Lung (tissue), 11 donors: ENCODE measurements at regions not wholly inside any gene's neighbourhood (a gene's known extent, or its start where the extent isn't known, plus 50 kb on each side); places are given as distances from the start of the nearest gene placed in this dataset.
A peak's percentile ranks its signal among the peaks of the same experiment; 100 is the strongest.

Experiments
- ATAC-seq: fragments of 200-7000 bp; cut with Tn5 transposase; one replicate; pipeline ENCODE4 v1.9.1; 2020; ENCODE audit warnings: moderate number of reproducible peaks; ENCODE audit not compliant: insufficient read depth, low FRiP score
- DNase-seq, 3 donors: peaks; one replicate each; pipeline ENCODE4 v3.0.0-alpha.2; 2013 to 2017
- H3K27ac ChIP-seq, 2 donors: one replicate each; pipeline ENCODE4 v1.5.1; 2013; ENCODE audit warnings: mild to moderate bottlenecking in 2 of 2, moderate library complexity in 2 of 2, control low read depth in 1 of 2, inconsistent platforms in 1 of 2, low read depth in 1 of 2, low read length in 1 of 2
- H3K27me3 ChIP-seq, 3 donors: one replicate each; pipeline ENCODE4 v1.5.1; 2013; ENCODE audit warnings: low read length in 2 of 3; ENCODE audit not compliant: control insufficient read depth in 3 of 3, insufficient read depth in 3 of 3
- H3K36me3 ChIP-seq, 4 donors: one replicate each; pipeline ENCODE4 v1.5.1; 2013; ENCODE audit warnings: low read length in 4 of 4, mild to moderate bottlenecking in 1 of 4, moderate library complexity in 1 of 4; ENCODE audit not compliant: control insufficient read depth in 4 of 4, insufficient read depth in 4 of 4
- H3K4me1 ChIP-seq, 5 donors: one replicate each; pipeline ENCODE4 v1.5.1; 2013; ENCODE audit warnings: low read length in 5 of 5, mild to moderate bottlenecking in 2 of 5, moderate library complexity in 1 of 5; ENCODE audit not compliant: control insufficient read depth in 5 of 5, insufficient read depth in 5 of 5
- H3K4me3 ChIP-seq: one replicate; pipeline ENCODE4 v1.5.1; 2013; ENCODE audit warnings: mild to moderate bottlenecking, control low read depth, moderate library complexity
- H3K9ac ChIP-seq, 2 donors: one replicate each; pipeline ENCODE4 v1.5.1; 2013; ENCODE audit warnings: low read length in 2 of 2, control low read depth in 1 of 2; ENCODE audit not compliant: insufficient read depth in 1 of 2
- H3K9me3 ChIP-seq, 4 donors: one replicate each; pipeline ENCODE4 v1.5.1; 2013; ENCODE audit warnings: low read length in 3 of 4, mild to moderate bottlenecking in 1 of 4, moderate library complexity in 1 of 4; ENCODE audit not compliant: control insufficient read depth in 4 of 4, insufficient read depth in 3 of 4
- whole genome bisulfite sequencing, 2 donors: extraction: QIAGEN DNeasy Blood & Tissue Kit; methylation state at CpG; one replicate each; pipeline ENCODE4 v1.1.7; 2013; 5-methylcytosine and 5-hydroxymethylcytosine counted together
- TF ChIP-seq, protein P1 (sequence below): IDR thresholded peaks from 2 replicates; pipeline ENCODE4 v1.5.1; 2012; ENCODE audit warnings: mild to moderate bottlenecking; ENCODE audit errors: control extremely low read depth, extremely low read depth
- donor health status: control.
- donor health status: control.
- donor health status: Bipolar disorder and iron deficiency.
- donor health status: healthy.
- donor health status: DM: yes; HTN: yes; CAD: no.

DNA sequence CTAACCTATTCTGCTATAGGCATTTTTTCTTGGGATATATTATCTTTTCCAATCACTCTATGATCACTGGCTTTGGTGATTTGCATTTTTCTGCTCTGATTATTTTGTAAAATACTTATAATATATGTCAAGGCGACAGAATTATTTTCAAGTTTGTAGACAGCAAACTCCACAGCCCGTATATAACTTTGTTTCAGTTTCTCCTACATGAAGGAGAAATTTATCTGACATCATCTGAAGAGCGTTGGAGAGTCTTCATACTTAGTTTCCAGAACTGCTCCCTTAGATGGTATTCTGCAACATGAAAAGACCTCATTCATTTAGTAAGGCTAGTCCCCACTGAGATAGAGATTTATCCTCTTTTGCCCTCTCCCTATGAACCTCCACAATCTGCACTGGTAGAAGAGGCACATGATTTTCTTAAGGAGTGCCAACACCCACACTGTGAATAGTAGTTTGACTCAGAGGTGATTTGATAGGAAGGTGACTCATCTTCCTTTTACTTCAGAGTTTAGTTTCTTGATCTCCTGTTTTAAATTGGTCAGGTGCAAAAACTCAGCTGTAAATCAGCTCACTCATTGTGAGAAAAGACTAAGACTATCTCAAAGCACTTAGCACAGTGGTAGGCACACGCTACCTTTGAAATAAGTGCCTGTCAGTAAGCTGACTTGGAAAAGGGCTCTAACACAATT is 1848.6 kb upstream of the CELF4 start:
- Histone ChIP-seq H3K4me1 (no peaks in the 10 kb centered on the region), H3K9ac (no peak overlapping the region), H3K36me3 (no peaks in the 10 kb centered on the region), H3K27ac (no peak overlapping the region), H3K4me3 (no peak overlapping the region), H3K27me3 (no peaks in the 10 kb centered on the region), H3K9me3 (no peaks in the 10 kb centered on the region)
- WGBS, 2 donors = 83 to 94% methylated on average over 4 of the region's 4 CpGs
- ATAC-seq (no peak), DNase-seq (no peak)
- TF ChIP-seq, protein P1, sequence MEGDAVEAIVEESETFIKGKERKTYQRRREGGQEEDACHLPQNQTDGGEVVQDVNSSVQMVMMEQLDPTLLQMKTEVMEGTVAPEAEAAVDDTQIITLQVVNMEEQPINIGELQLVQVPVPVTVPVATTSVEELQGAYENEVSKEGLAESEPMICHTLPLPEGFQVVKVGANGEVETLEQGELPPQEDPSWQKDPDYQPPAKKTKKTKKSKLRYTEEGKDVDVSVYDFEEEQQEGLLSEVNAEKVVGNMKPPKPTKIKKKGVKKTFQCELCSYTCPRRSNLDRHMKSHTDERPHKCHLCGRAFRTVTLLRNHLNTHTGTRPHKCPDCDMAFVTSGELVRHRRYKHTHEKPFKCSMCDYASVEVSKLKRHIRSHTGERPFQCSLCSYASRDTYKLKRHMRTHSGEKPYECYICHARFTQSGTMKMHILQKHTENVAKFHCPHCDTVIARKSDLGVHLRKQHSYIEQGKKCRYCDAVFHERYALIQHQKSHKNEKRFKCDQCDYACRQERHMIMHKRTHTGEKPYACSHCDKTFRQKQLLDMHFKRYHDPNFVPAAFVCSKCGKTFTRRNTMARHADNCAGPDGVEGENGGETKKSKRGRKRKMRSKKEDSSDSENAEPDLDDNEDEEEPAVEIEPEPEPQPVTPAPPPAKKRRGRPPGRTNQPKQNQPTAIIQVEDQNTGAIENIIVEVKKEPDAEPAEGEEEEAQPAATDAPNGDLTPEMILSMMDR = no peak

DNA sequence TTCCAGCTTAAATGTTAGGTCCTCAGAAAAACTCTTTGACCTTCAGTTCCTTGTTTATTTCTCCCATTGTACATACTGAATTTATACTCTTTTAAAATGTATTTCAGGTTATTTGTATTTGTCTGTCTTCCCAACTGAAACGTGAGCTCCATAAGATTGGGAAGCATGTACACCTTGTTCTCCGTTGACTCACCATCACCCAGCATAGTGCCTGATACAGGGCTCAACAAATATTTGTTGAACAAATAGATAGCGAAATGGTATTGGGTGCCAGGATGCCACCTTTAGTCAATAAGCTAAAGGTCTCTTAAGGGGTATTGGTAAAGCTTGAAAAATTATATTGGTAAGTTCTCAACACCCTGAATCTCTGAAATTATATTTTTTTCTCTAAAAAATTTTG is 1841.3 kb upstream of the CELF4 start:
- no peak for DNase-seq
- WGBS, 2 donors = 83 to 93% methylated on average over 3 of the region's 3 CpGs
- Histone ChIP-seq H3K36me3 (peaks cover 0 to 4% (median 0%) of the 10 kb centered on the region in 4 donors), H3K27ac (no peak overlapping the region), H3K27me3 (no peaks in the 10 kb centered on the region), H3K9ac (no peak overlapping the region), H3K4me1 (no peaks in the 10 kb centered on the region), H3K9me3 (peaks cover 0 to 2% (median 0%) of the 10 kb centered on the region in 4 donors), H3K4me3 (no peak overlapping the region)
- TF ChIP-seq, protein P1 = no peak
- ATAC-seq = no peak

DNA sequence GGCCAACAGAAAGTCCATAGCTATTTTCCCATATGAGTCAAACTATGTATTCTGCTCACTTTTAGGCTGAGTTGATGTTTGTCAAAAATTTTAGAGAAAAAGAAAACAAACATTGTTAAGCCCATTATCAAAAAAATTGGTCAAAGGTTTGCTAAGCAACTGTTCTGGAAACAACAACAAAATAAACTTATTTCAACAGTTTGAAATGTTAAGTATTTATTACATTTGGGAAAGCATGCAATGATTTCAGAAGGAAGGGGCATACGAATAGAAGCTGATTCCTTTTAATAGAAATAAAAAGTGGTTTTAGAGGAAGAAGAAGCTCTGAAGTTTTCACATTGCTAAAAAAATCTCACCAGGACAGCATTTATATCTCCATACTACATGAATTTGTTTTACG is 1837.5 kb upstream of the CELF4 start:
- 62 to 86% methylated on average over 2 of the region's 2 CpGs for WGBS, 2 donors
- no peak overlapping the region for H3K4me3 ChIP-seq
- H3K36me3 ChIP-seq = peaks cover 0 to 4% (median 0%) of the 10 kb centered on the region in 4 donors
- no peaks in the 10 kb centered on the region for H3K27me3 ChIP-seq
- no peak overlapping the region for H3K27ac ChIP-seq
- no peaks in the 10 kb centered on the region for H3K9me3 ChIP-seq
- DNase-seq = peak in 2 of 3 donors; percentile 34 to 35
- TF ChIP-seq, protein P1 = no peak
- no peak for ATAC-seq
- no peak overlapping the region for H3K9ac ChIP-seq
- no peaks in the 10 kb centered on the region for H3K4me1 ChIP-seq

DNA sequence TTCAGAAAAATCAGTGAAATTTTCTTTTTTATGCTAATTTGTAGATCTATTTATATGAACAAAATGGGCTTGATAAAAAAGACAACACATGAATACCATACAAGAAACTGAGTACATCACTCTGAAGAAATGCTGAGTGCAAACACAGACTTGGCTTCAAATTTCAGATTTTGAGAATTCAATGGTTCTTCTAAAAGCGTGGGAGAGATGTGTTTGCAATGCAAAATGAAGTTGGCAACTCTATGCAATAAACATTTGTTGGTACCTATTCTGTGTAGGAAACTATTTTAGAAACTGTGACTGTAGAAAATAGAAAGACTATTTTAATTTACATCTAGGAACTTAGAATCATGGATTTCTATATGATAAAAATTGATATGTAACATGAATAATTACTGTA is 1834.1 kb upstream of the CELF4 start:
- H3K36me3 ChIP-seq = peaks cover 0 to 4% (median 0%) of the 10 kb centered on the region in 4 donors
- ATAC-seq (no peak), DNase-seq (no peak)
- H3K27me3 ChIP-seq = no peaks in the 10 kb centered on the region
- 90 to 97% methylated on average over 1 of the region's 1 CpG for WGBS, 2 donors
- H3K4me1 ChIP-seq = no peaks in the 10 kb centered on the region
- TF ChIP-seq, protein P1 = no peak
- no peak overlapping the region for H3K9ac ChIP-seq
- peaks cover 0 to 2% (median 0%) of the 10 kb centered on the region in 4 donors for H3K9me3 ChIP-seq
- no peak overlapping the region for H3K27ac ChIP-seq
- no peak overlapping the region for H3K4me3 ChIP-seq
